GM21723 (cell line): ENCODE measurements at regions not wholly inside any gene's neighbourhood (a gene's known extent, or its start where the extent isn't known, plus 50 kb on each side); places are given as distances from the start of the nearest gene placed in this dataset.
"Not testable (repeated sequence)": the region's sequence is repeated elsewhere in the genome, so short reads cannot be mapped to it uniquely, and the experiment has no call there.

Experiments
- ATAC-seq: cut with Tn5 transposase; IDR thresholded peaks from one replicate; pipeline ENCODE4 v1.9.1; 2021; ENCODE audit warnings: mild to moderate bottlenecking, moderate library complexity; ENCODE audit not compliant: unreplicated experiment

- ATAC-seq, result no peak
Observed at GRCh38 chrX:40380655-40381488, 199.9 kb upstream of the ATP6AP2 start.

GRCh38 chrX:40377684-40378083, 203.1 kb upstream of the ATP6AP2 start:
- ATAC-seq, result no peak

- no peak for ATAC-seq
Observed at GRCh38 chrX:40374486-40374885, 206.3 kb upstream of the ATP6AP2 start.

- ATAC-seq, result no peak
Observed at GRCh38 chrX:40373641-40374040, 207.1 kb upstream of the ATP6AP2 start.

- ATAC-seq, result no peak
Observed at GRCh38 chrX:40373025-40373424, 207.7 kb upstream of the ATP6AP2 start.

GRCh38 chrX:40371376-40371775, 209.4 kb upstream of the ATP6AP2 start:
- no peak for ATAC-seq

GRCh38 chrX:40368611-40369061, 212.1 kb upstream of the ATP6AP2 start:
- no peak for ATAC-seq

GRCh38 chrX:40366661-40367060, 214.1 kb upstream of the ATP6AP2 start:
- no peak for ATAC-seq

GRCh38 chrX:40362291-40362690, 218.5 kb upstream of the ATP6AP2 start:
- not testable (repeated sequence) for ATAC-seq

GRCh38 chrX:40360557-40360956, 220.2 kb upstream of the ATP6AP2 start:
- no peak for ATAC-seq

GRCh38 chrX:40359593-40359992, 221.2 kb upstream of the ATP6AP2 start:
- ATAC-seq, result no peak

- no peak for ATAC-seq
Observed at GRCh38 chrX:40358994-40359393, 221.8 kb upstream of the ATP6AP2 start.

GRCh38 chrX:40349251-40349650, 231.5 kb upstream of the ATP6AP2 start:
- no peak for ATAC-seq

GRCh38 chrX:40346379-40346778, 234.4 kb upstream of the ATP6AP2 start:
- no peak for ATAC-seq

- ATAC-seq, result no peak
Observed at GRCh38 chrX:40343319-40343718, 237.5 kb upstream of the ATP6AP2 start.

- no peak for ATAC-seq
Observed at GRCh38 chrX:40340116-40340515, 240.7 kb upstream of the ATP6AP2 start.

- ATAC-seq, result no peak
Observed at GRCh38 chrX:40333344-40333743, 235.6 kb upstream of the BCOR start.

GRCh38 chrX:40331762-40332161, 234.0 kb upstream of the BCOR start:
- ATAC-seq, result no peak

GRCh38 chrX:40331353-40331752, 233.6 kb upstream of the BCOR start:
- ATAC-seq, result no peak

GRCh38 chrX:40329616-40330015, 231.9 kb upstream of the BCOR start:
- no peak for ATAC-seq

GRCh38 chrX:40327085-40327484, 229.3 kb upstream of the BCOR start:
- no peak for ATAC-seq

GRCh38 chrX:40326186-40326965, 228.6 kb upstream of the BCOR start:
- no peak for ATAC-seq
